Caco-2 (cell line): ENCODE measurements at regions not wholly inside any gene's neighbourhood (a gene's known extent, or its start where the extent isn't known, plus 50 kb on each side); places are given as distances from the start of the nearest gene placed in this dataset.

Experiments used
- BruUV-seq: library from RNA; stranded (reverse); fragments of 400-500 nt; replicated peaks from 2 replicates; lab custom pipeline; 2021; lab: Mats Ljungman, UMichigan
- CTCF ChIA-PET: fragments of 300-600 bp; sonication (Branson Sonifier 250); formaldehyde crosslinking; loops from one replicate; lab custom pipeline; 2022; ENCODE audit warnings: antibody characterized with exemption; lab: Charles Lee
- POLR2A ChIA-PET: fragments of 300-600 bp; sonication (Branson Sonifier 250); formaldehyde crosslinking; loops from one replicate; lab custom pipeline; 2022; ENCODE audit warnings: antibody characterized with exemption; lab: Charles Lee
- DNase-seq, 2 experiments: peaks; one replicate each; pipeline versions ENCODE4 v3.0.0 to v3.0.0-alpha.2; 2020 to 2022
- H3K27me3 ChIP-seq: replicated peaks from 2 replicates; pipeline ENCODE4 v1.6.0; 2011; ENCODE audit warnings: low read length; ENCODE audit not compliant: control insufficient read depth, insufficient read depth
- H3K36me3 ChIP-seq: 2 replicates; pipeline ENCODE4 v1.5.1; 2011; ENCODE audit warnings: low read length; ENCODE audit not compliant: control insufficient read depth, insufficient read depth
- H3K4me1 ChIP-seq: fragments of 250-450 bp; sonication (Bioruptor Pico); 2 replicates; pipeline ENCODE4 v1.5.1; 2020; ENCODE audit warnings: mild to moderate bottlenecking
- H3K4me3 ChIP-seq: 2 replicates; pipeline ENCODE4 v1.5.1; 2011; ENCODE audit warnings: low read depth, mild to moderate bottlenecking, control low read depth, low read length
- H3K9me3 ChIP-seq: fragments of 250-450 bp; sonication (Bioruptor Pico); 2 replicates; pipeline ENCODE4 v1.5.1; 2020; ENCODE audit warnings: mild to moderate bottlenecking, moderate library complexity
- H3K27ac Mint-ChIP-seq: one replicate; pipeline ENCODE4 v1.8.0; 2022; ENCODE audit warnings: mixed read lengths; ENCODE audit not compliant: unreplicated experiment
- H3K27me3 Mint-ChIP-seq: one replicate; pipeline ENCODE4 v1.8.0; 2022; ENCODE audit warnings: mixed read lengths; ENCODE audit not compliant: insufficient read depth, unreplicated experiment
- H3K36me3 Mint-ChIP-seq: one replicate; pipeline ENCODE4 v1.8.0; 2022; ENCODE audit warnings: mild to moderate bottlenecking, mixed read lengths; ENCODE audit not compliant: insufficient read depth, unreplicated experiment
- H3K4me1 Mint-ChIP-seq: one replicate; pipeline ENCODE4 v1.8.0; 2022; ENCODE audit warnings: low read depth, mixed read lengths; ENCODE audit not compliant: unreplicated experiment
- H3K4me3 Mint-ChIP-seq: one replicate; pipeline ENCODE4 v1.8.0; 2022; ENCODE audit warnings: mild to moderate bottlenecking, moderate library complexity, mixed read lengths; ENCODE audit not compliant: unreplicated experiment
- H3K9me3 Mint-ChIP-seq: one replicate; pipeline ENCODE4 v1.8.0; 2022; ENCODE audit warnings: mixed read lengths; ENCODE audit not compliant: unreplicated experiment
- CTCF ChIP-seq, 2 experiments: fragments of 200-600 bp in 1 of 2; IDR thresholded peaks; 1 replicate in 1 of 2; 2 replicates in 1 of 2; pipeline versions ENCODE4 v1.5.1 to v1.8.0; 2011 to 2022; ENCODE audit warnings: antibody characterized with exemption in 1 of 2, control low read depth in 1 of 2, inconsistent platforms in 1 of 2, low read depth in 1 of 2, low read length in 1 of 2, mild to moderate bottlenecking in 1 of 2, moderate library complexity in 1 of 2; ENCODE audit not compliant: insufficient read depth in 1 of 2, severe bottlenecking in 1 of 2, unreplicated experiment in 1 of 2
- intact Hi-C: fragments of 100-400 bp; cut with micrococcal nuclease; formaldehyde crosslinking; loops from one replicate; pipeline ENCODE4 v1.10.0; 2022; ENCODE audit not compliant: unreplicated experiment

DNA sequence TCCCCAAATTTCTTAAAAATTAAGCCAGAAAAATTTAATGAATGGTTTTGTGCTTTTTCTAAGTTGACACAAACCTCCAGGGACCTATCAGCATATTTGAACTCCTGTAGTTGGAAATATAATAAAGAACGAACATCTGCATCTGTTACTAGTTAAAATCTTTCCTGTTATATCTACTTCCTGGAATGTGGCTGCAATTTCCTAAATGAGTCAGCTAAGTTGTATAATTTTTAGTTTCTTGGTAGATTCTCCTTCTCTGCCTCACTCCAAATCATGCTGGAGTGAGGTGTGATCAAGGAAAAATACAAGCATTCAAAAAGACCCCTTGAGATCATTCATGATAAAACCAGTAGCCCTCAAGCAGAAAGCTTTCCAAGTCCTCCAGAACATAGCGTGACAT is 106.2 kb upstream of the MCTP2 start:
- H3K27me3 ChIP-seq, result no peaks in the 10 kb centered on the region
- intact Hi-C loops, result loop anchor here (10.0 kb wide), 1 partner anchor 510 kb away; no protein-coding TSS in a partner anchor
- Mint-ChIP-seq H3K27me3 (peaks cover 12% of the 10 kb centered on the region), H3K36me3 (no peaks in the 10 kb centered on the region), H3K9me3 (no peaks in the 10 kb centered on the region), H3K4me3 (no peak overlapping the region), H3K27ac (no peak overlapping the region), H3K4me1 (no peaks in the 10 kb centered on the region)
- H3K36me3 ChIP-seq, result no peaks in the 10 kb centered on the region
- no peak overlapping the region for H3K4me3 ChIP-seq
- H3K9me3 ChIP-seq, result no peaks in the 10 kb centered on the region
- ChIA-PET CTCF (no interaction called here), POLR2A (no interaction called here)
- DNase-seq, result no peak
- no peaks in the 10 kb centered on the region for H3K4me1 ChIP-seq
- BruUV-seq, result no TSS peak
- TF ChIP-seq CTCF (IDR thresholded peaks at IDR 0.05; ENCODE audit: insufficient read depth in 1 of 2, low read depth in 1 of 2, low read length in 1 of 2, severe bottlenecking in 1 of 2, unreplicated experiment in 1 of 2), result no peak

DNA sequence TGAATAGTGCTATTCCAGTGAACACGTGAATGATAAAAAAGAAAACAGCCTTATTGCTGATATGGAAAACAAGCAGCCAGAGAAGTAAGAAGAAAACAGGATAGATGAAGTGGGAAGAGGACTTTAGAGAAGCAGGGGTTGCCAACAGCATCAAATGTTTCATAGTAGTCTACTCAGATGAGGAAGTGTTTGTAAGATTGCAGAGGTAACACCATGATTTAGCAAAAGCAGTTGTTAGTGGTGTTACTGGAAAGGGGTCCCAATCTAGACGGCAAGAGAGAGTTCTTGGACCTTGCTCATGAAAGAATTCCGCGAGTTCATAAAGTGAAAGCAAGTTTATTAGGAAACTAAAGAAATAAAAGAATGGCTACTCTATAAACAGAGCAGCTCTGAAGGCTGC is 108.8 kb upstream of the MCTP2 start:
- intact Hi-C loops, result loop anchor here (10.0 kb wide), 1 partner anchor 508 kb away; no protein-coding TSS in a partner anchor

More for the DNA sequence above, 108.8 kb upstream of the MCTP2 start:
- no TSS peak for BruUV-seq
- TF ChIP-seq CTCF (IDR thresholded peaks at IDR 0.05; ENCODE audit: insufficient read depth in 1 of 2, low read depth in 1 of 2, low read length in 1 of 2, severe bottlenecking in 1 of 2, unreplicated experiment in 1 of 2), result no peak
- POLR2A ChIA-PET, result no interaction called here
- Mint-ChIP-seq H3K36me3 (no peaks in the 10 kb centered on the region), H3K27ac (no peak overlapping the region), H3K27me3 (peaks cover 4% of the 10 kb centered on the region), H3K4me3 (no peak overlapping the region), H3K9me3 (no peaks in the 10 kb centered on the region), H3K4me1 (peaks cover 5% of the 10 kb centered on the region)
- CTCF ChIA-PET, result no interaction called here
- Histone ChIP-seq H3K4me1 (peaks cover 8% of the 10 kb centered on the region), H3K27me3 (no peaks in the 10 kb centered on the region), H3K36me3 (no peaks in the 10 kb centered on the region), H3K9me3 (no peaks in the 10 kb centered on the region), H3K4me3 (no peak overlapping the region)
- DNase-seq, result no peak
